Cardiac fibroblast (primary cell): ENCODE measurements at regions not wholly inside any gene's neighbourhood (a gene's known extent, or its start where the extent isn't known, plus 50 kb on each side); places are given as distances from the start of the nearest gene placed in this dataset.

Source experiments
- DNase-seq, 2 donors: peaks; one replicate each; pipeline versions ENCODE4 v3.0.0 to v3.0.0-alpha.2; 2010; ENCODE audit warnings: low read depth in 2 of 2
- H3K4me3 ChIP-seq, 2 donors: replicated peaks in 1 of 2; 1 replicate in 1 of 2; 2 replicates in 1 of 2; pipeline ENCODE4 v1.5.1; 2011; ENCODE audit warnings: low read depth in 2 of 2, low read length in 2 of 2, mild to moderate bottlenecking in 2 of 2, moderate library complexity in 1 of 2
- CTCF ChIP-seq: IDR thresholded peaks from one replicate; pipeline ENCODE4 v1.5.1; 2011; ENCODE audit warnings: low read depth, mild to moderate bottlenecking, low read length, inconsistent platforms

- H3K4me3 ChIP-seq: no peak overlapping the region
- peak; percentile 24 to 48 for DNase-seq
- TF ChIP-seq CTCF: peak; percentile 41
These were observed 118.7 kb upstream of the AP1S2 start for GRCh38 chrX:15973299-15973698.

- DNase-seq: no peak
- TF ChIP-seq CTCF: no peak
- H3K4me3 ChIP-seq: no peak overlapping the region
These were observed 117.1 kb upstream of the AP1S2 start for GRCh38 chrX:15971696-15972095.

- H3K4me3 ChIP-seq: no peak overlapping the region
- TF ChIP-seq CTCF: no peak
- DNase-seq: no peak
These were observed 109.2 kb upstream of the AP1S2 start for GRCh38 chrX:15963858-15964257.

GRCh38 chrX:15960237-15960636 lies 105.6 kb upstream of the AP1S2 start:
- TF ChIP-seq CTCF: no peak
- H3K4me3 ChIP-seq: no peak overlapping the region
- no peak for DNase-seq

GRCh38 chrX:15956681-15957080 lies 102.1 kb upstream of the AP1S2 start:
- H3K4me3 ChIP-seq: no peak overlapping the region
- no peak for TF ChIP-seq CTCF
- DNase-seq: peak in 1 of 2 donors; percentile 39

GRCh38 chrX:15953801-15954200 lies 99.2 kb upstream of the AP1S2 start:
- DNase-seq: no peak
- no peak overlapping the region for H3K4me3 ChIP-seq
- TF ChIP-seq CTCF: no peak

GRCh38 chrX:15952212-15952611 lies 97.6 kb upstream of the AP1S2 start:
- DNase-seq: no peak
- no peak overlapping the region for H3K4me3 ChIP-seq
- no peak for TF ChIP-seq CTCF
